BE2C (cell line): ENCODE measurements at regions not wholly inside any gene's neighbourhood (a gene's known extent, or its start where the extent isn't known, plus 50 kb on each side); places are given as distances from the start of the nearest gene placed in this dataset.
"Not testable (repeated sequence)": the region's sequence is repeated elsewhere in the genome, so short reads cannot be mapped to it uniquely, and the experiment has no call there.

Experiments used
- DNase-seq: peaks from one replicate; pipeline ENCODE4 v3.0.0-alpha.2; 2020
- H3K27me3 ChIP-seq: fragments of 250-450 bp; sonication (Bioruptor Pico); 2 replicates; pipeline ENCODE4 v1.5.1; 2020; ENCODE audit warnings: mild to moderate bottlenecking
- H3K36me3 ChIP-seq: fragments of 250-450 bp; sonication (Bioruptor Pico); 2 replicates; pipeline ENCODE4 v1.5.1; 2020; ENCODE audit warnings: mild to moderate bottlenecking
- H3K4me1 ChIP-seq: fragments of 250-450 bp; sonication (Bioruptor Pico); 2 replicates; pipeline ENCODE4 v1.5.1; 2020
- H3K4me3 ChIP-seq: 2 replicates; pipeline ENCODE4 v1.5.1; 2011; ENCODE audit warnings: low read depth, low read length
- H3K9me3 ChIP-seq: fragments of 250-450 bp; sonication (Bioruptor Pico); 2 replicates; pipeline ENCODE4 v1.5.1; 2020
- CTCF ChIP-seq: IDR thresholded peaks from 2 replicates; pipeline ENCODE4 v1.5.1; 2012; ENCODE audit warnings: mild to moderate bottlenecking, low read depth, low read length

DNA sequence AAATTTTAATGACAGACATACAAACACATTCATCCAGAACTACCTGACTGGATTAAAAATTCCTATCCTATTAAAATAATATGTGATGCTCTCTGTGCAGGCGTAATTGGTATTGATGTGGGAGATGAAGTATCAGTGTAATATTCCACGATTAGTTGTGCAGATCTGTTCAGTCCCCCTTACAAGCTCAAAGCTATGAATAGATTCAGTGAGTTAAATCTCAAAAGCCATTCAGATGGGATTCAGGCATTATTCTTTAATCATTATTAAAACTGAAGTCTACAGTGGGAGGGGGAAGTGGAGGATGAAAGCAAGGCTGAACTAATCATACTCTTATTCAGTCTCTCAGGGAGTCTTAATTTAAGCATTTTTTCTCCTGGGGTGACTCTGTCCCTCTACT lies 855.8 kb downstream of the EFNA5 start:
- DNase-seq = no peak

DNA sequence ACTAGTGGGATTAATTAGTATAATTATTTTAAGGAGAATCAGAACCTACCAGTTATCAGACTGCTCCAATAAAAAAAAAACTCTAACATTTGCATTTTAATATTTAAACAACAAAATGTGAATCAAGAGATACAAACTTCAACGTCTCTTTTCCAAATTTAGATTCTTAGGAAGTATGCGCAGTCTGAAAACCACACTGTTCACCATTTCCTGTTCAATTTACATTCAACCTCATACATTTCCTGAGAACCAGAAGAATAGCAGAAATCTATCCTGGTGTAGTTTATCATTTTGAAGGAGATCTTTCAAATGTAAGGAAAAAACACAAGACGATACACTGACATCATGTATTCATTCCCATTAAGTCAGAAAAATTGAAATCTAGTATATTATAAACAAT lies 869.2 kb downstream of the EFNA5 start:
- H3K36me3 ChIP-seq = no peaks in the 10 kb centered on the region
- no peaks in the 10 kb centered on the region for H3K9me3 ChIP-seq
- H3K4me3 ChIP-seq = no peak overlapping the region
- H3K4me1 ChIP-seq = no peaks in the 10 kb centered on the region
- no peak for DNase-seq
- no peaks in the 10 kb centered on the region for H3K27me3 ChIP-seq
- TF ChIP-seq CTCF = no peak

More for the DNA sequence above, 855.8 kb downstream of the EFNA5 start:
- Histone ChIP-seq H3K4me1 (no peaks in the 10 kb centered on the region), H3K36me3 (no peaks in the 10 kb centered on the region), H3K9me3 (no peaks in the 10 kb centered on the region), H3K27me3 (no peaks in the 10 kb centered on the region), H3K4me3 (no peak overlapping the region)
- no peak for TF ChIP-seq CTCF

GRCh38 chr5:106797996-106798395 lies 872.7 kb downstream of the EFNA5 start:
- no peak for TF ChIP-seq CTCF
- H3K4me3 ChIP-seq = no peak overlapping the region
- H3K4me1 ChIP-seq = no peaks in the 10 kb centered on the region
- no peak for DNase-seq
- H3K27me3 ChIP-seq = no peaks in the 10 kb centered on the region
- no peaks in the 10 kb centered on the region for H3K9me3 ChIP-seq
- no peaks in the 10 kb centered on the region for H3K36me3 ChIP-seq

DNA sequence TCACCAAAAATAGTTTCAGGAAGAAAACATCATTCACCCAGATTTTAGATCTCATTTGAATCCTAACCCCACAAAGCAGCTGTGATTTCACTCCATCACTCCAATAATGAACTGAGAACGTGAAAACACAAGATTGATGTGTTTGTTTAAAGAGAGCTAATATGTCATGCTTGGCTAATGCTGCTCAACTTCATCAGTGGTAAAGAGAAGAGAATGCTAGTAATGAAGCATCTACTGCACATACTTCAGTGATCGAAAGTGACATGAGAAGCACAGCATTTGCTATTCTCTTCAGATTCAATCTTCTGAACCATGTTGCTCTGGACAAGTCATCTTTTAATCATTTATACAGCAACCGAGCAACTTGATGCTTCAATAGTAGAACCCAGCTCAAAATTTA lies 874.7 kb downstream of the EFNA5 start:
- no peaks in the 10 kb centered on the region for H3K27me3 ChIP-seq
- no peak overlapping the region for H3K4me3 ChIP-seq
- no peak for DNase-seq
- H3K9me3 ChIP-seq = no peaks in the 10 kb centered on the region
- H3K4me1 ChIP-seq = no peaks in the 10 kb centered on the region
- no peak for TF ChIP-seq CTCF
- no peaks in the 10 kb centered on the region for H3K36me3 ChIP-seq

DNA sequence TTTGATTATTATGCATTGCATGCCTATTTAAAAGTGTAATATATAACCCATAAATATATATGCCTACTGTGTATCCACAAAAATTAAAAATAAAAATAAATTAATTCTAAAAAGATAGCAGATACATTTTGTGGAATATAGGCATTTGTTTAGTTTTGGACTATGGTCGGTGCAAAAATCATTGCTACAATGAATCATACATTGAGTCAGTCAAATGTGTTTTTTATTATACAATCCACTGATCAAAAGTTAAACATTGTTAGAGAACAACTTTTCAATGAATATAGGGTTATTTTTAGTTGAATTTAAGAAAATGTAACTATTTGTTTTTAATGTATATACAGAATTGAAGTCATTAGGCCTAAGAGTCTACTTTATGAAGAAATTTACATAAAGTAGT lies 885.9 kb downstream of the EFNA5 start:
- DNase-seq = no peak

DNA sequence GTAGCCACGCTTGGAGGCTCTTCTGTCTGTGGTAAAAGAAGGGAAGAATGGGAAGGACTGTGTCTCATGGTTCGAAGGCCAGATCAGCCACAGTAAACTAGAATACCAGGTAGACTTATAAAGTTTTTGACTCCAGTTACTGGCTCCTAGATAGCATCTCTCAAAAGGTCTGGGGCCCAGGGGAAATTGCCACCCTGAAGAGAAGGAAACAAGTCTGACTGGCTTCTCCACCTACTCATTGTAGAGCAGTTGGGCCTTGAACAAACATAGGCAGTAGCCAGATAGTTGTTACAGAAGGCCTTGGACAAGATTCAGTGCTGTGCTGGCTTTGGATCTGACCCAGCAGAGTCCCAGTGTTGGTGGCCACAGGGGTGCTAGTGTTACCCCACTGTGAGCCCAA lies 890.4 kb downstream of the EFNA5 start:
- no peaks in the 10 kb centered on the region for H3K36me3 ChIP-seq
- no peaks in the 10 kb centered on the region for H3K27me3 ChIP-seq
- no peaks in the 10 kb centered on the region for H3K9me3 ChIP-seq
- H3K4me3 ChIP-seq = no peak overlapping the region
- no peak for DNase-seq
- TF ChIP-seq CTCF = no peak
- no peaks in the 10 kb centered on the region for H3K4me1 ChIP-seq

More for the DNA sequence above, 885.9 kb downstream of the EFNA5 start:
- Histone ChIP-seq H3K4me3 (no peak overlapping the region), H3K27me3 (no peaks in the 10 kb centered on the region), H3K9me3 (no peaks in the 10 kb centered on the region), H3K4me1 (no peaks in the 10 kb centered on the region), H3K36me3 (no peaks in the 10 kb centered on the region)
- no peak for TF ChIP-seq CTCF

GRCh38 chr5:106776515-106776914 lies 894.2 kb downstream of the EFNA5 start:
- not testable (repeated sequence) for H3K27me3 ChIP-seq, H3K9me3 ChIP-seq, H3K4me3 ChIP-seq, H3K36me3 ChIP-seq, DNase-seq, H3K4me1 ChIP-seq
